ENCODE measurements at regions not wholly inside any gene's neighbourhood (a gene's known extent, or its start where the extent isn't known, plus 50 kb on each side); places are given as distances from the start of the nearest gene placed in this dataset.

GRCh38 chr7:94177441-94177840, 173.3 kb upstream of the BET1 start:
- no peak overlapping the region for H3K27ac ChIP-seq (ENCODE audit: insufficient read depth in 1 of 2, low read depth in 1 of 2, low read length in 2 of 2, poor library complexity in 1 of 2, severe bottlenecking in 2 of 2)
- CTCF ChIA-PET = no interaction called here

GRCh38 chr7:94178230-94178629, 174.1 kb upstream of the BET1 start:
- CTCF ChIA-PET = no interaction called here
- peak in 2 of 3 donors; percentile 62 to 65 for DNase-seq
- H3K9me3 ChIP-seq (ENCODE audit: control extremely low read depth in 1 of 5, control insufficient read depth in 4 of 5, insufficient read depth in 2 of 5, low read depth in 1 of 5, low read length in 4 of 5) = no peaks in the 10 kb centered on the region
- POLR2A ChIA-PET = no interaction called here
- H3K4me3 ChIP-seq (ENCODE audit: control insufficient read depth in 1 of 7, extremely low read depth in 1 of 7, insufficient read depth in 4 of 7, low read depth in 2 of 7, low read length in 6 of 7) = peak overlapping the region in 2 of 7 experiments; percentile 6 to 34
- H3K27me3 ChIP-seq (replicated peaks in 2 of 5; ENCODE audit: control insufficient read depth in 4 of 5, insufficient read depth in 5 of 5, low read length in 4 of 5) = no peaks in the 10 kb centered on the region
- H3K36me3 ChIP-seq (ENCODE audit: control insufficient read depth in 4 of 4, insufficient read depth in 4 of 4, low read length in 3 of 4) = no peaks in the 10 kb centered on the region
- WGBS (ENCODE audit: insufficient coverage) = 19% methylated on average over 2 of the region's 3 CpGs
- no peak overlapping the region for H3K27ac ChIP-seq (ENCODE audit: insufficient read depth in 1 of 2, low read depth in 1 of 2, low read length in 2 of 2, poor library complexity in 1 of 2, severe bottlenecking in 2 of 2)
- peaks cover 7 to 40% (median 25%) of the 10 kb centered on the region in 4 experiments for H3K4me1 ChIP-seq (ENCODE audit: control extremely low read depth in 1 of 4, control insufficient read depth in 4 of 4, insufficient read depth in 4 of 4, low read length in 3 of 4)

More at GRCh38 chr7:94177441-94177840, 173.3 kb upstream of the BET1 start:
- H3K9me3 ChIP-seq (ENCODE audit: control extremely low read depth in 1 of 5, control insufficient read depth in 4 of 5, insufficient read depth in 2 of 5, low read depth in 1 of 5, low read length in 4 of 5) = no peaks in the 10 kb centered on the region
- H3K4me3 ChIP-seq (ENCODE audit: control insufficient read depth in 1 of 7, extremely low read depth in 1 of 7, insufficient read depth in 4 of 7, low read depth in 2 of 7, low read length in 6 of 7) = no peak overlapping the region
- H3K36me3 ChIP-seq (ENCODE audit: control insufficient read depth in 4 of 4, insufficient read depth in 4 of 4, low read length in 3 of 4) = no peaks in the 10 kb centered on the region
- no peaks in the 10 kb centered on the region for H3K27me3 ChIP-seq (replicated peaks in 2 of 5; ENCODE audit: control insufficient read depth in 4 of 5, insufficient read depth in 5 of 5, low read length in 4 of 5)
- peak; percentile 37 to 90 (median 81) for DNase-seq
- 0% methylated on average over 1 of the region's 3 CpGs for whole genome bisulfite sequencing (ENCODE audit: insufficient coverage)
- peaks cover 7 to 38% (median 24%) of the 10 kb centered on the region in 4 experiments for H3K4me1 ChIP-seq (ENCODE audit: control extremely low read depth in 1 of 4, control insufficient read depth in 4 of 4, insufficient read depth in 4 of 4, low read length in 3 of 4)
- POLR2A ChIA-PET = interaction anchor here (0.7 kb wide), 1 partner anchor 63 kb away, joined by 4 read pairs; no protein-coding TSS in a partner anchor

DNA sequence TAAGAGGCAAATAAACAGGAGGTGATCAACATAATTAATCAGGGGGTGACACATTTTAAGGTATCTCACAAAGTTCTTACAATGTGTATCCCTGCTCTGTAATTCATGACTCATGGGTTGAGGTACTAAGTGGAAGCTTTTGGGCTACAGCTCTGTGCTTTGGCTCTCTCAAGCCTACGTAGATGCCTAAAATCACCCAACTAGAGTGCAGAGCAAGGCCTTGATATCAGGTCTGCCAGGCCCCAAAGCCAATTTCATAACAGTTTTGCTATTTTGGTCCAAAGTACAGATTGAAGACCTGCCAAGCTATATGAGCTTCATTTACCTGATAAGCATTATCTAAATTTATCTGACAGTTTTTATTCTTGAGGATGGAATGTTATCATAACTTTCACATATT, 175.3 kb upstream of the BET1 start:
- WGBS (ENCODE audit: insufficient coverage) = 100% methylated on average over 1 of the region's 1 CpG
- peaks cover 7 to 43% (median 25%) of the 10 kb centered on the region in 4 experiments for H3K4me1 ChIP-seq (ENCODE audit: control extremely low read depth in 1 of 4, control insufficient read depth in 4 of 4, insufficient read depth in 4 of 4, low read length in 3 of 4)
- H3K4me3 ChIP-seq (ENCODE audit: control insufficient read depth in 1 of 7, extremely low read depth in 1 of 7, insufficient read depth in 4 of 7, low read depth in 2 of 7, low read length in 6 of 7) = no peak overlapping the region
- ChIA-PET CTCF (no interaction called here), POLR2A (no interaction called here)
- no peak overlapping the region for H3K27ac ChIP-seq (ENCODE audit: insufficient read depth in 1 of 2, low read depth in 1 of 2, low read length in 2 of 2, poor library complexity in 1 of 2, severe bottlenecking in 2 of 2)
- no peaks in the 10 kb centered on the region for H3K27me3 ChIP-seq (replicated peaks in 2 of 5; ENCODE audit: control insufficient read depth in 4 of 5, insufficient read depth in 5 of 5, low read length in 4 of 5)
- no peak for DNase-seq
- H3K9me3 ChIP-seq (ENCODE audit: control extremely low read depth in 1 of 5, control insufficient read depth in 4 of 5, insufficient read depth in 2 of 5, low read depth in 1 of 5, low read length in 4 of 5) = no peaks in the 10 kb centered on the region
- H3K36me3 ChIP-seq (ENCODE audit: control insufficient read depth in 4 of 4, insufficient read depth in 4 of 4, low read length in 3 of 4) = no peaks in the 10 kb centered on the region

DNA sequence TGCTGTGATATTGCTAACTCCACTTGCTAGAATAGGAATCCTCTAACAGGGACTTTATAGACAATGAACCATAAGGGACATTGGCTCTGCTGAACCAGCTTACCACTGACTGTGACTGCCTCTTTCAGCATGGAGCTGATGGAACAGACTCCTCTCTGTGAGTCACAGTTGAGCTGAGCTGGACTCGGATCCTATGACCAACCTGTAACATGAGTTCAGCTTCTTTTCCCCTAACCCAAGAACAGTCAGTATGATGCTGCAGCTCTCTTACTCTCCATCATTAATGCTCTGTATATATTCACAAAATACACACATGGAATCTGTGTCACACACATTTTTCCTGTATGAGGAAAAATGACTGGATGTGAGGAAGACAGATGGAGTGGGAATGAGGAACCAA, 177.9 kb upstream of the BET1 start:
- H3K27ac ChIP-seq (ENCODE audit: insufficient read depth in 1 of 2, low read depth in 1 of 2, low read length in 2 of 2, poor library complexity in 1 of 2, severe bottlenecking in 2 of 2) = no peak overlapping the region
- H3K4me1 ChIP-seq (ENCODE audit: control extremely low read depth in 1 of 4, control insufficient read depth in 4 of 4, insufficient read depth in 4 of 4, low read length in 3 of 4) = peaks cover 3 to 25% (median 14%) of the 10 kb centered on the region in 4 experiments
- no peak overlapping the region for H3K4me3 ChIP-seq (ENCODE audit: control insufficient read depth in 1 of 7, extremely low read depth in 1 of 7, insufficient read depth in 4 of 7, low read depth in 2 of 7, low read length in 6 of 7)
- H3K36me3 ChIP-seq (ENCODE audit: control insufficient read depth in 4 of 4, insufficient read depth in 4 of 4, low read length in 3 of 4) = no peaks in the 10 kb centered on the region
- WGBS (ENCODE audit: insufficient coverage) = 100% methylated on average over 1 of the region's 1 CpG
- ChIA-PET CTCF (no interaction called here), POLR2A (no interaction called here)
- DNase-seq = no peak
- H3K9me3 ChIP-seq (ENCODE audit: control extremely low read depth in 1 of 5, control insufficient read depth in 4 of 5, insufficient read depth in 2 of 5, low read depth in 1 of 5, low read length in 4 of 5) = no peaks in the 10 kb centered on the region
- H3K27me3 ChIP-seq (replicated peaks in 2 of 5; ENCODE audit: control insufficient read depth in 4 of 5, insufficient read depth in 5 of 5, low read length in 4 of 5) = no peaks in the 10 kb centered on the region

DNA sequence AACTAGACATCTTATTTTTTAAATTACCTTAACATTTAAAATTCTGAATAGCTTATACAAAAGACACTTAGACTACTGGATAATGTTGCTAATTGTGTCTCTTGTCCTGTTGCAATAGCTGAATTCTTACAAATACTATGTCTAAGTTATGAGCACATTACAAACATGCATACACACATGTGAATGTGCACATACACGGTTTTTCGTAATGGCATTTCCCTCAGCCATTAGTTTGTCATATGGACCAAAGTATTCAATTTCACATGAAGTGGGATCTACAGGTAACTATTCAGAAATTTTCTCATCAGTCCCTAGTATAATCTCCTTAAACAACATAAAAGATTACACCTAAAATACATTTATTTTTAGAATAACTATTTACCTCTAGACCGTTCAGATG, 178.6 kb upstream of the BET1 start:
- no peak overlapping the region for H3K27ac ChIP-seq (ENCODE audit: insufficient read depth in 1 of 2, low read depth in 1 of 2, low read length in 2 of 2, poor library complexity in 1 of 2, severe bottlenecking in 2 of 2)
- CTCF ChIA-PET = no interaction called here
- WGBS (ENCODE audit: insufficient coverage) = 100% methylated on average over 2 of the region's 3 CpGs

DNA sequence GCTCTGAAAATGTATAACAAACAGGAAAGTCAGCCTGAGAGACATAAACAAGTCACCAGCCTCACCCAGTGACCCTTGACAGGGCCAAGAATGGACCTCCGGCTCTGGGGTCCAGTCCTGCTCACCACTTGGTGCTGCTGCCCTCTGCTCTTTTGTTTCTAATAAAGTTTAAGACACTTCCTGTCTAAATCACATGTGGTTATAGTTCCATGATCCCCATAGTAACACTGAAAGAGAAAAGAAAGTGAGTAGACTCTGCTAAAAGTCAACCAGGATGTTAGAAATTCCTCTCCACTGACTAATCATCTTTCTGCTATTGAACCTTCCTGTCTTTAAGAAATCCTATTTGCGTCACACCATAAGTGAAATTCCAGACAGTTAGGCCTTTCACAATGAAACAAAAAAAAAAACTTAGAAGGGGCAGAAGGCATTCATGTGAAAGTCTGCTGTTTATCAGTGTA, 179.2 kb upstream of the BET1 start:
- Histone ChIP-seq H3K4me3 (ENCODE audit: control insufficient read depth in 1 of 7, extremely low read depth in 1 of 7, insufficient read depth in 4 of 7, low read depth in 2 of 7, low read length in 6 of 7) (no peak overlapping the region), H3K36me3 (ENCODE audit: control insufficient read depth in 4 of 4, insufficient read depth in 4 of 4, low read length in 3 of 4) (no peaks in the 10 kb centered on the region), H3K27ac (ENCODE audit: insufficient read depth in 1 of 2, low read depth in 1 of 2, low read length in 2 of 2, poor library complexity in 1 of 2, severe bottlenecking in 2 of 2) (no peak overlapping the region), H3K4me1 (ENCODE audit: control extremely low read depth in 1 of 4, control insufficient read depth in 4 of 4, insufficient read depth in 4 of 4, low read length in 3 of 4) (peaks cover 0 to 13% (median 2%) of the 10 kb centered on the region in 4 experiments), H3K9me3 (ENCODE audit: control extremely low read depth in 1 of 5, control insufficient read depth in 4 of 5, insufficient read depth in 2 of 5, low read depth in 1 of 5, low read length in 4 of 5) (no peaks in the 10 kb centered on the region), H3K27me3 (replicated peaks in 2 of 5; ENCODE audit: control insufficient read depth in 4 of 5, insufficient read depth in 5 of 5, low read length in 4 of 5) (no peaks in the 10 kb centered on the region)
- ChIA-PET POLR2A (no interaction called here), CTCF (no interaction called here)
- WGBS (ENCODE audit: insufficient coverage) = 100% methylated on average over 1 of the region's 2 CpGs
- DNase-seq = no peak

More for the DNA sequence above, 178.6 kb upstream of the BET1 start:
- no peaks in the 10 kb centered on the region for H3K36me3 ChIP-seq (ENCODE audit: control insufficient read depth in 4 of 4, insufficient read depth in 4 of 4, low read length in 3 of 4)
- POLR2A ChIA-PET = no interaction called here
- H3K27me3 ChIP-seq (replicated peaks in 2 of 5; ENCODE audit: control insufficient read depth in 4 of 5, insufficient read depth in 5 of 5, low read length in 4 of 5) = no peaks in the 10 kb centered on the region
- no peak overlapping the region for H3K4me3 ChIP-seq (ENCODE audit: control insufficient read depth in 1 of 7, extremely low read depth in 1 of 7, insufficient read depth in 4 of 7, low read depth in 2 of 7, low read length in 6 of 7)
- DNase-seq = no peak
- H3K9me3 ChIP-seq (ENCODE audit: control extremely low read depth in 1 of 5, control insufficient read depth in 4 of 5, insufficient read depth in 2 of 5, low read depth in 1 of 5, low read length in 4 of 5) = no peaks in the 10 kb centered on the region
- H3K4me1 ChIP-seq (ENCODE audit: control extremely low read depth in 1 of 4, control insufficient read depth in 4 of 4, insufficient read depth in 4 of 4, low read length in 3 of 4) = peaks cover 2 to 19% (median 8%) of the 10 kb centered on the region in 4 experiments

- peaks cover 0 to 1% (median 0%) of the 10 kb centered on the region in 5 experiments for H3K9me3 ChIP-seq (ENCODE audit: control extremely low read depth in 1 of 5, control insufficient read depth in 4 of 5, insufficient read depth in 2 of 5, low read depth in 1 of 5, low read length in 4 of 5)
- ChIA-PET POLR2A (no interaction called here), CTCF (no interaction called here)
- no peak for DNase-seq
- WGBS (ENCODE audit: insufficient coverage) = 100% methylated on average over 1 of the region's 3 CpGs
- H3K4me1 ChIP-seq (ENCODE audit: control extremely low read depth in 1 of 4, control insufficient read depth in 4 of 4, insufficient read depth in 4 of 4, low read length in 3 of 4) = peaks cover 0 to 8% (median under 1%) of the 10 kb centered on the region in 4 experiments
- no peaks in the 10 kb centered on the region for H3K27me3 ChIP-seq (replicated peaks in 2 of 5; ENCODE audit: control insufficient read depth in 4 of 5, insufficient read depth in 5 of 5, low read length in 4 of 5)
- H3K4me3 ChIP-seq (ENCODE audit: control insufficient read depth in 1 of 7, extremely low read depth in 1 of 7, insufficient read depth in 4 of 7, low read depth in 2 of 7, low read length in 6 of 7) = no peak overlapping the region
- H3K27ac ChIP-seq (ENCODE audit: insufficient read depth in 1 of 2, low read depth in 1 of 2, low read length in 2 of 2, poor library complexity in 1 of 2, severe bottlenecking in 2 of 2) = no peak overlapping the region
- no peaks in the 10 kb centered on the region for H3K36me3 ChIP-seq (ENCODE audit: control insufficient read depth in 4 of 4, insufficient read depth in 4 of 4, low read length in 3 of 4)
Measured at GRCh38 chr7:94183891-94184290, 179.7 kb upstream of the BET1 start.

All from common myeloid progenitor, CD34-positive (primary cell).